GM13977 (cell line): ENCODE measurements at regions not wholly inside any gene's neighbourhood (a gene's known extent, or its start where the extent isn't known, plus 50 kb on each side); places are given as distances from the start of the nearest gene placed in this dataset.

Experiments
- DNase-seq: peaks from one replicate; pipeline ENCODE4 v3.0.0; 2012; ENCODE audit warnings: low spot score
- CTCF ChIP-seq: IDR thresholded peaks from 2 replicates; pipeline ENCODE4 v1.5.1; 2012; ENCODE audit warnings: mild to moderate bottlenecking, control low read depth; ENCODE audit not compliant: insufficient read depth; ENCODE audit errors: extremely low read depth, missing control alignments
- in situ Hi-C: fragments of 300-500 bp; cut with MboI; formaldehyde crosslinking; loops from one replicate; pipeline ENCODE4 v1.12.0; 2022; ENCODE audit warnings: low sequenced_read_pairs, low pct_unique_long_range_greater_than_20kb, mixed read lengths, inconsistent platforms; ENCODE audit not compliant: unreplicated experiment

GRCh38 chr10:44028384-44029137, 356.3 kb downstream of the CXCL12 start:
- TF ChIP-seq CTCF = no peak
- in situ Hi-C loops = loop anchor here (25.0 kb wide), 1 partner anchor 341 kb away; no protein-coding TSS in a partner anchor
- no peak for DNase-seq

GRCh38 chr10:44024356-44025116, 360.4 kb downstream of the CXCL12 start:
- no peak for TF ChIP-seq CTCF
- DNase-seq = no peak
- in situ Hi-C loops = loop anchor here (25.0 kb wide), 1 partner anchor 337 kb away; no protein-coding TSS in a partner anchor

- no peak for DNase-seq
- in situ Hi-C loops = no loop called here
Measured at GRCh38 chr10:44023517-44023916, 361.4 kb downstream of the CXCL12 start.

GRCh38 chr10:44022203-44022602, 362.7 kb downstream of the CXCL12 start:
- in situ Hi-C loops = no loop called here
- TF ChIP-seq CTCF = no peak
- no peak for DNase-seq

More at GRCh38 chr10:44023517-44023916, 361.4 kb downstream of the CXCL12 start:
- no peak for TF ChIP-seq CTCF

GRCh38 chr10:44020322-44021111, 364.4 kb downstream of the CXCL12 start:
- no peak for TF ChIP-seq CTCF
- in situ Hi-C loops = no loop called here
- no peak for DNase-seq

- in situ Hi-C loops = no loop called here
- no peak for DNase-seq
- no peak for TF ChIP-seq CTCF
Measured at GRCh38 chr10:44017483-44018145, 367.3 kb downstream of the CXCL12 start.
